ENCODE measurements at regions not wholly inside any gene's neighbourhood (a gene's known extent, or its start where the extent isn't known, plus 50 kb on each side); places are given as distances from the start of the nearest gene placed in this dataset.

GRCh38 chr5:145587710-145588109 is 247.4 kb downstream of the PRELID2 start:
- TF ChIP-seq CTCF (IDR thresholded peaks at IDR 0.05; ENCODE audit: low read depth, low read length), result no peak
- no peak overlapping the region for H3K27ac ChIP-seq

GRCh38 chr5:145587308-145587672 is 247.9 kb downstream of the PRELID2 start:
- Histone ChIP-seq H3K27me3 (no peaks in the 10 kb centered on the region), H3K4me3 (no peak overlapping the region), H3K36me3 (no peaks in the 10 kb centered on the region), H3K27ac (no peak overlapping the region), H3K4me1 (ENCODE audit: low read depth) (no peaks in the 10 kb centered on the region), H3K9me3 (ENCODE audit: low read depth) (no peaks in the 10 kb centered on the region)
- TF ChIP-seq CTCF (IDR thresholded peaks at IDR 0.05; ENCODE audit: low read depth, low read length), result no peak
- DNase-seq (ENCODE audit: low read depth in 1 of 2, low spot score in 1 of 2), result no peak

More at GRCh38 chr5:145587710-145588109, 247.4 kb downstream of the PRELID2 start:
- DNase-seq (ENCODE audit: low read depth in 1 of 2, low spot score in 1 of 2), result peak in 1 of 2 donors; percentile 82
- Histone ChIP-seq H3K9me3 (ENCODE audit: low read depth) (no peaks in the 10 kb centered on the region), H3K27me3 (no peaks in the 10 kb centered on the region), H3K36me3 (no peaks in the 10 kb centered on the region), H3K4me3 (no peak overlapping the region), H3K4me1 (ENCODE audit: low read depth) (no peaks in the 10 kb centered on the region)

- Histone ChIP-seq H3K27me3 (no peaks in the 10 kb centered on the region), H3K9me3 (ENCODE audit: low read depth) (no peaks in the 10 kb centered on the region), H3K4me1 (ENCODE audit: low read depth) (no peaks in the 10 kb centered on the region), H3K36me3 (no peaks in the 10 kb centered on the region), H3K4me3 (no peak overlapping the region), H3K27ac (no peak overlapping the region)
- no peak for TF ChIP-seq CTCF (IDR thresholded peaks at IDR 0.05; ENCODE audit: low read depth, low read length)
- no peak for DNase-seq (ENCODE audit: low read depth in 1 of 2, low spot score in 1 of 2)
Observed at GRCh38 chr5:145586661-145587307, 248.4 kb downstream of the PRELID2 start.

DNA sequence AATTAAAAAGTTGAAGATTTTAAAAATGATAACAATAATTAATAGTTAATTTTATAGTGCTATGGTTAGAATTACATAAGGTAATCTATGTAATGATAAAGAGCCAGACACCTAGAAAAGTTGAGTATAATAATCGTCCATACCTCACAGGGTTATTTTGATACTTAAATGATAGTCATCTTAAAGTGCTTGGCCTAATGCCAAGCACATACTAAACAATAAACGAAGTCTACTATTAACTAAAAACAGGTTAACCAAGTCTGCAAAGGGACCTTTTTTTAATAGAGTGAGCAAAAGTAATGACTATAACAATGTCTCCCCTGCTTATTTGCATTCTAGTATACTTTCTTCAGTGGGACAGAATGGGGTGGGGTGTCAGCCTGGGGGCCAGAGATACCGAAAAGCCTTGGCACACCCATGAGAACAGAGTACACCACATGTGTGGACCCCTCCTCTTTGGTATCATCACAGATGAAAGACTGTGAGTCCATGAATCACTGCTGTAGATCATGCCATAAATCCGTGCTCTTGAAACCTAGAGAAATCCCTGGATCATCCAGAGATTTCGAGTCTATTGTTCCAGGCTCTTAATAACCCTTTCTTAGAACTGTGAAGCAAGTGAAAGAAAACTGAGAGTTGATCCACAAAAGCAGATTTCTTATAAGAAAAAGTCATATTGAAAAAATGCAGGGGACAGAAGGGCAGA is 249.5 kb downstream of the PRELID2 start:
- Histone ChIP-seq H3K27me3 (no peaks in the 10 kb centered on the region), H3K9me3 (ENCODE audit: low read depth) (no peaks in the 10 kb centered on the region), H3K4me1 (ENCODE audit: low read depth) (no peaks in the 10 kb centered on the region), H3K27ac (no peak overlapping the region), H3K4me3 (no peak overlapping the region), H3K36me3 (no peaks in the 10 kb centered on the region)
- TF ChIP-seq CTCF (IDR thresholded peaks at IDR 0.05; ENCODE audit: low read depth, low read length), result no peak
- no peak for DNase-seq (ENCODE audit: low read depth in 1 of 2, low spot score in 1 of 2)

- H3K4me1 ChIP-seq (ENCODE audit: low read depth), result no peaks in the 10 kb centered on the region
- no peak overlapping the region for H3K27ac ChIP-seq
- no peak for TF ChIP-seq CTCF (IDR thresholded peaks at IDR 0.05; ENCODE audit: low read depth, low read length)
- H3K27me3 ChIP-seq, result no peaks in the 10 kb centered on the region
- no peak for DNase-seq (ENCODE audit: low read depth in 1 of 2, low spot score in 1 of 2)
- H3K36me3 ChIP-seq, result no peaks in the 10 kb centered on the region
- no peaks in the 10 kb centered on the region for H3K9me3 ChIP-seq (ENCODE audit: low read depth)
- no peak overlapping the region for H3K4me3 ChIP-seq
Observed at GRCh38 chr5:145579301-145579700, 255.8 kb downstream of the PRELID2 start.

Data from cardiac muscle cell (in vitro differentiated cells and primary cell).